Gastrocnemius medialis (tissue), 4 donors: ENCODE measurements at regions not wholly inside any gene's neighbourhood (a gene's known extent, or its start where the extent isn't known, plus 50 kb on each side); places are given as distances from the start of the nearest gene placed in this dataset.

Source experiments
- ATAC-seq, 2 donors: fragments of 150-250 bp; one replicate each; pipeline ENCODE4 v1.9.1; 2016
- DNase-seq, 2 donors: peaks; one replicate each; pipeline ENCODE4 v3.0.0-alpha.2; 2019
- H3K27ac ChIP-seq, 4 donors: fragments of 200-600 bp; sonication (generic); 1 replicate in 1 of 4; 2 replicates in 3 of 4; pipeline ENCODE4 v1.5.1; 2016 to 2018; ENCODE audit warnings: mild to moderate bottlenecking in 2 of 4, moderate library complexity in 1 of 4
- H3K27me3 ChIP-seq, 3 donors: fragments of 200-600 bp; sonication (generic) in 2 of 3; 1 replicate in 1 of 3; 2 replicates in 2 of 3; pipeline versions ENCODE4 v1.5.1 to v1.6.0; 2016 to 2019; ENCODE audit warnings: mild to moderate bottlenecking in 1 of 3, moderate library complexity in 1 of 3
- H3K36me3 ChIP-seq, 2 donors: fragments of 200-600 bp; sonication (generic) in 1 of 2; one replicate each; pipeline ENCODE4 v1.5.1; 2017 to 2018
- H3K4me1 ChIP-seq, 2 donors: fragments of 200-600 bp; sonication (generic) in 1 of 2; one replicate each; pipeline ENCODE4 v1.5.1; 2016 to 2017; ENCODE audit warnings: mild to moderate bottlenecking in 2 of 2
- H3K4me3 ChIP-seq, 4 donors: fragments of 200-600 bp; sonication (generic) in 3 of 4; 1 replicate in 1 of 4; 2 replicates in 3 of 4; pipeline ENCODE4 v1.5.1; 2016 to 2019; ENCODE audit warnings: mild to moderate bottlenecking in 2 of 4
- H3K9me3 ChIP-seq, 3 donors: fragments of 200-600 bp; sonication (generic) in 2 of 3; 1 replicate in 1 of 3; 2 replicates in 2 of 3; pipeline ENCODE4 v1.5.1; 2016 to 2019
- POLR2A ChIP-seq, 2 donors: fragments of 450-650 bp; IDR thresholded peaks; one replicate each; pipeline ENCODE4 v1.6.1; 2017; ENCODE audit warnings: antibody characterized with exemption in 2 of 2, mild to moderate bottlenecking in 2 of 2, moderate library complexity in 2 of 2
- in situ Hi-C, 4 donors: fragments of 200-750 bp; cut with MboI; loops; one replicate each; pipeline versions ENCODE4 v1.15.0 to v1.8.0; 2017; ENCODE audit warnings: low sequenced_read_pairs in 4 of 4
- intact Hi-C: fragments of 100-400 bp; cut with DNase I; formaldehyde crosslinking; loops from one replicate; pipeline ENCODE4 v1.15.1; 2023; ENCODE audit warnings: low total_unique reads
- TF ChIP-seq, protein P1 (sequence below), 5 experiments: fragments of 450-650 bp in 3 of 5; fragments of 200-600 bp in 2 of 5; sonication (generic) in 2 of 5; IDR thresholded peaks in 4 of 5; conservative IDR thresholded peaks in 1 of 5; 1 replicate in 4 of 5; 2 replicates in 1 of 5; pipeline ENCODE4 v1.5.1; 2016 to 2019; ENCODE audit warnings: antibody characterized with exemption in 5 of 5, mild to moderate bottlenecking in 3 of 5, moderate library complexity in 3 of 5

DNA sequence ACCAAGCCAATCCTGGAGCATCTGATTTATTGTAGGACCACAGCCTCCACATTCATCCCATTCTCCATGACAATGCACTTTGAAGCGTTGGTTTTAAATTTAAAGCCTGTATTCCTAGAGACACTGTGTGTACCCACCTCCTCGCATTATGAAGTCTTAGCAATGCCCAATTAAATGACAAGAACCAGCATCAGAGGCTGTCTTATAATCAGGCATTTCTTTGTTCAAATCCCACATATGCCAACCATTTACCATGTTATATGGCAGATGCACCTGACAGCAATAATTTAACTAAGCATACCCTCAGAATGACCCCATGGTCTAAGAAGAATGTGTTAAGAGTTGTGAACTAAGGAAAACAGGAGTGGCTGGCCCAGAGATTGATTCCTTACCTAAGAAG lies 188.2 kb downstream of the IPMK start:
- intact Hi-C loops: no loop called here
- Histone ChIP-seq H3K4me1 (no peaks in the 10 kb centered on the region), H3K27me3 (no peaks in the 10 kb centered on the region), H3K36me3 (no peaks in the 10 kb centered on the region), H3K27ac (no peak overlapping the region), H3K4me3 (no peak overlapping the region), H3K9me3 (no peaks in the 10 kb centered on the region)
- no peak for DNase-seq
- in situ Hi-C loops: no loop called here
- TF ChIP-seq, protein P1, sequence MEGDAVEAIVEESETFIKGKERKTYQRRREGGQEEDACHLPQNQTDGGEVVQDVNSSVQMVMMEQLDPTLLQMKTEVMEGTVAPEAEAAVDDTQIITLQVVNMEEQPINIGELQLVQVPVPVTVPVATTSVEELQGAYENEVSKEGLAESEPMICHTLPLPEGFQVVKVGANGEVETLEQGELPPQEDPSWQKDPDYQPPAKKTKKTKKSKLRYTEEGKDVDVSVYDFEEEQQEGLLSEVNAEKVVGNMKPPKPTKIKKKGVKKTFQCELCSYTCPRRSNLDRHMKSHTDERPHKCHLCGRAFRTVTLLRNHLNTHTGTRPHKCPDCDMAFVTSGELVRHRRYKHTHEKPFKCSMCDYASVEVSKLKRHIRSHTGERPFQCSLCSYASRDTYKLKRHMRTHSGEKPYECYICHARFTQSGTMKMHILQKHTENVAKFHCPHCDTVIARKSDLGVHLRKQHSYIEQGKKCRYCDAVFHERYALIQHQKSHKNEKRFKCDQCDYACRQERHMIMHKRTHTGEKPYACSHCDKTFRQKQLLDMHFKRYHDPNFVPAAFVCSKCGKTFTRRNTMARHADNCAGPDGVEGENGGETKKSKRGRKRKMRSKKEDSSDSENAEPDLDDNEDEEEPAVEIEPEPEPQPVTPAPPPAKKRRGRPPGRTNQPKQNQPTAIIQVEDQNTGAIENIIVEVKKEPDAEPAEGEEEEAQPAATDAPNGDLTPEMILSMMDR (IDR thresholded peaks at IDR 0.05 in 4 of 5, conservative IDR thresholded peaks at IDR 0.05 in 1 of 5): no peak
- no peak for ATAC-seq

GRCh38 chr10:58072634-58073033 lies 195.1 kb downstream of the IPMK start:
- ATAC-seq (no peak), DNase-seq (no peak)
- in situ Hi-C loops (no loop called here), intact Hi-C loops (no loop called here)
- Histone ChIP-seq H3K4me1 (no peaks in the 10 kb centered on the region), H3K27me3 (no peaks in the 10 kb centered on the region), H3K36me3 (no peaks in the 10 kb centered on the region), H3K27ac (no peak overlapping the region), H3K4me3 (no peak overlapping the region), H3K9me3 (no peaks in the 10 kb centered on the region)
- TF ChIP-seq, protein P1 (IDR thresholded peaks at IDR 0.05 in 4 of 5, conservative IDR thresholded peaks at IDR 0.05 in 1 of 5): no peak
- no peak for TF ChIP-seq POLR2A (IDR thresholded peaks at IDR 0.05)

DNA sequence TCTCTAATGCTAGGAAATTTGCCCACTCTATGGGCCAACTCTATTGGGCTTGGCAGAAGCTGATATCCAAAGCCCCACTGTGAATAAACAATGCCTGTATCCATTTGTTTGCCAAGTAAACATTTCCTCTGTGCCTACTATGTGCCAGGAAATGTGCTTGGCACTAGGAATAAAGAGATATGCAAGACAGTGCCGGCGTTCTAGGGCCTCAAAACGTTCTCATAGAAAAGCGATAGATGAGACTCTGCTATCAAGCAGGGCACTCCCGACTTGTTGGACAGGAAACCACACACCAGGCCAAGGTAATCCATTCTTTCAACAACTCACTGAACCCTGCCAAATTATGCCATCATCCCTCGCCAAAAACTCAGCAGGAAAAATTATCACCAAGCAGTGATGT lies 196.7 kb downstream of the IPMK start:
- Histone ChIP-seq H3K27ac (no peak overlapping the region), H3K4me3 (no peak overlapping the region), H3K9me3 (no peaks in the 10 kb centered on the region), H3K36me3 (no peaks in the 10 kb centered on the region), H3K4me1 (no peaks in the 10 kb centered on the region), H3K27me3 (no peaks in the 10 kb centered on the region)
- intact Hi-C loops (no loop called here), in situ Hi-C loops (no loop called here)
- ATAC-seq (no peak), DNase-seq (no peak)
- TF ChIP-seq POLR2A (IDR thresholded peaks at IDR 0.05): no peak
- TF ChIP-seq, protein P1 (IDR thresholded peaks at IDR 0.05 in 4 of 5, conservative IDR thresholded peaks at IDR 0.05 in 1 of 5): no peak

DNA sequence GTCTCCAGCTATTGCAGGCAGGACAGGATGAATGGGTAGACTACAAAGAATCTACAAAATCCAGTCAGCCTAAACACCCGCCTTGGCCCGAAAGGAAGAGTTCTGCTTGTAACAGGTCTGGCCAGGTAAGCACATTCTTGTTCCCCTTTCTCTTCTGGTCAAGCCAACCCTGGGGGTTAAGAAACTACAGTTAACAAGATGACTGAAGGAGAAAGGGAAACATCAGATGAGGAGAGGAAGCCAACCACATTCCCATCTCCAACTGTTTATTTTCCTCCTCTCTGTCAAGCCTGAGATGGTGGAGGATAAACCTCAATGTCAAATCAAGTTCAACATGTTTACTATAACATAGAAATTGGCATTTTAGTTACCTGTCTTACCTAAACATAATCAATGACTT lies 198.9 kb downstream of the IPMK start:
- no peaks in the 10 kb centered on the region for H3K36me3 ChIP-seq
- no peak for DNase-seq
- intact Hi-C loops (loop anchor here (10.0 kb wide), 1 partner anchor 734 kb away; no protein-coding TSS in a partner anchor), in situ Hi-C loops (no loop called here)
- no peak overlapping the region for H3K27ac ChIP-seq
- no peaks in the 10 kb centered on the region for H3K27me3 ChIP-seq
- ATAC-seq: no peak
- H3K4me1 ChIP-seq: no peaks in the 10 kb centered on the region
- TF ChIP-seq POLR2A (IDR thresholded peaks at IDR 0.05): no peak
- no peaks in the 10 kb centered on the region for H3K9me3 ChIP-seq
- H3K4me3 ChIP-seq: no peak overlapping the region

GRCh38 chr10:58066979-58067378 lies 200.7 kb downstream of the IPMK start:
- H3K36me3 ChIP-seq: no peaks in the 10 kb centered on the region
- H3K27ac ChIP-seq: no peak overlapping the region
- TF ChIP-seq, protein P1 (IDR thresholded peaks at IDR 0.05 in 4 of 5, conservative IDR thresholded peaks at IDR 0.05 in 1 of 5): no peak
- no peak for TF ChIP-seq POLR2A (IDR thresholded peaks at IDR 0.05)
- H3K4me3 ChIP-seq: no peak overlapping the region
- intact Hi-C loops: loop anchor here (10.0 kb wide), 1 partner anchor 732 kb away; no protein-coding TSS in a partner anchor
- H3K27me3 ChIP-seq: no peaks in the 10 kb centered on the region
- ATAC-seq: no peak
- no peaks in the 10 kb centered on the region for H3K4me1 ChIP-seq
- in situ Hi-C loops: no loop called here
- H3K9me3 ChIP-seq: no peaks in the 10 kb centered on the region
- DNase-seq: no peak
